Natural killer cell (primary cell): ENCODE measurements at regions not wholly inside any gene's neighbourhood (a gene's known extent, or its start where the extent isn't known, plus 50 kb on each side); places are given as distances from the start of the nearest gene placed in this dataset.
A peak's percentile ranks its signal among the peaks of the same experiment; 100 is the strongest.

Experiments
- ATAC-seq, 3 donors: fragments of 150-1000 bp in 2 of 3; fragments of 200-7000 bp in 1 of 3; cut with Tn5 transposase; 1 replicate in 1 of 3; 2 replicates in 2 of 3; pipeline ENCODE4 v1.10.0; 2021; ENCODE audit warnings: mild to moderate bottlenecking in 2 of 3, moderate library complexity in 2 of 3
- DNase-seq, 2 donors: peaks; one replicate each; pipeline versions ENCODE4 v3.0.0 to v3.0.0-alpha.2; 2013 to 2021; ENCODE audit warnings: mixed read lengths in 1 of 2
- H3K27ac ChIP-seq: one replicate; pipeline ENCODE4 v1.5.1; 2013; ENCODE audit warnings: mild to moderate bottlenecking, low read length
- H3K27me3 ChIP-seq: one replicate; pipeline ENCODE4 v1.6.1; 2013; ENCODE audit warnings: low read length; ENCODE audit not compliant: control insufficient read depth, insufficient read depth
- H3K36me3 ChIP-seq: one replicate; pipeline ENCODE4 v1.6.1; 2013; ENCODE audit warnings: low read length; ENCODE audit not compliant: control insufficient read depth, insufficient read depth
- H3K4me1 ChIP-seq: one replicate; pipeline ENCODE4 v1.6.1; 2013; ENCODE audit warnings: low read length; ENCODE audit not compliant: control insufficient read depth, insufficient read depth
- H3K4me3 ChIP-seq: one replicate; pipeline ENCODE4 v1.5.1; 2013; ENCODE audit warnings: low read length
- H3K9me3 ChIP-seq: one replicate; pipeline ENCODE4 v1.6.1; 2013; ENCODE audit warnings: low read length; ENCODE audit not compliant: control insufficient read depth, insufficient read depth
- H3K27ac Mint-ChIP-seq, 2 donors: one replicate each; pipeline ENCODE4 v1.8.0; 2022; ENCODE audit warnings: mild to moderate bottlenecking in 2 of 2, mixed read lengths in 2 of 2, moderate library complexity in 1 of 2
- H3K27me3 Mint-ChIP-seq, 2 donors: one replicate each; pipeline ENCODE4 v1.8.0; 2022; ENCODE audit warnings: low read depth in 2 of 2, mixed read lengths in 2 of 2
- H3K36me3 Mint-ChIP-seq: one replicate; pipeline ENCODE4 v1.8.0; 2022; ENCODE audit warnings: mixed read lengths
- H3K4me1 Mint-ChIP-seq, 2 donors: one replicate each; pipeline ENCODE4 v1.8.0; 2022; ENCODE audit warnings: mixed read lengths in 2 of 2
- H3K4me3 Mint-ChIP-seq: one replicate; pipeline ENCODE4 v1.8.0; 2022; ENCODE audit warnings: mild to moderate bottlenecking, moderate library complexity, mixed read lengths
- H3K9me3 Mint-ChIP-seq, 2 donors: one replicate each; pipeline ENCODE4 v1.8.0; 2022; ENCODE audit warnings: mixed read lengths in 2 of 2
- WGBS: methylation state at CpG from one replicate; pipeline ENCODE4 v1.1.7; 2013; ENCODE audit warnings: missing lambda C conversion rate; ENCODE audit not compliant: insufficient coverage; 5-methylcytosine and 5-hydroxymethylcytosine counted together
- intact Hi-C: fragments of 100-400 bp; cut with micrococcal nuclease; formaldehyde crosslinking; loops from one replicate; pipeline ENCODE4 v1.14.2; 2022
- TF ChIP-seq, protein P1 (sequence below): fragments of 200-600 bp; IDR thresholded peaks from one replicate; pipeline ENCODE4 v1.8.0; 2022; ENCODE audit warnings: antibody characterized with exemption

DNA sequence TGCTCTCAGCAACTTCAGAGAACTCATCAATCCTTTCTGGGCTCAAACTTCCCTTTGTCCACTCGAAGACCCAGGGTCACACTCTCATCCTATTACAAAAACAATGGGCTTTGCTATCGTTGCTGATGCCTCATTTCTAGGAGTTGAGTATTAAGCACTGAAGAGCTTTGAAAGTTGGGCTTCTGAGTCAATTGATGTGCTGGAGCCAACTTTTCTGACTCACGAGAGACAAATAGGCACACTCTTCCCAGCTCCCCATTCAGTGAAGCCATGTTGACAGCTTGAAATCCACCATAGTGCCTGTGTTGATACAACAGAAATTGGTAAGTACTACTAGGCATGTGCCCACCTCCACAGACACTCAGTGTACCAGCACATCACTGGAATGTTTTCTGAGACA lies 97.5 kb upstream of the PRSS58 start:
- H3K4me1 Mint-ChIP-seq, result peaks cover 19 to 23% of the 10 kb centered on the region in 2 donors
- Histone ChIP-seq H3K4me1 (peaks cover 4% of the 10 kb centered on the region), H3K27me3 (no peaks in the 10 kb centered on the region), H3K27ac (no peak overlapping the region), H3K36me3 (no peaks in the 10 kb centered on the region), H3K4me3 (no peak overlapping the region), H3K9me3 (no peaks in the 10 kb centered on the region)
- no peaks in the 10 kb centered on the region for H3K9me3 Mint-ChIP-seq
- TF ChIP-seq, protein P1, sequence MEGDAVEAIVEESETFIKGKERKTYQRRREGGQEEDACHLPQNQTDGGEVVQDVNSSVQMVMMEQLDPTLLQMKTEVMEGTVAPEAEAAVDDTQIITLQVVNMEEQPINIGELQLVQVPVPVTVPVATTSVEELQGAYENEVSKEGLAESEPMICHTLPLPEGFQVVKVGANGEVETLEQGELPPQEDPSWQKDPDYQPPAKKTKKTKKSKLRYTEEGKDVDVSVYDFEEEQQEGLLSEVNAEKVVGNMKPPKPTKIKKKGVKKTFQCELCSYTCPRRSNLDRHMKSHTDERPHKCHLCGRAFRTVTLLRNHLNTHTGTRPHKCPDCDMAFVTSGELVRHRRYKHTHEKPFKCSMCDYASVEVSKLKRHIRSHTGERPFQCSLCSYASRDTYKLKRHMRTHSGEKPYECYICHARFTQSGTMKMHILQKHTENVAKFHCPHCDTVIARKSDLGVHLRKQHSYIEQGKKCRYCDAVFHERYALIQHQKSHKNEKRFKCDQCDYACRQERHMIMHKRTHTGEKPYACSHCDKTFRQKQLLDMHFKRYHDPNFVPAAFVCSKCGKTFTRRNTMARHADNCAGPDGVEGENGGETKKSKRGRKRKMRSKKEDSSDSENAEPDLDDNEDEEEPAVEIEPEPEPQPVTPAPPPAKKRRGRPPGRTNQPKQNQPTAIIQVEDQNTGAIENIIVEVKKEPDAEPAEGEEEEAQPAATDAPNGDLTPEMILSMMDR, result no peak
- WGBS, result 90% methylated on average over 3 of the region's 3 CpGs
- H3K36me3 Mint-ChIP-seq, result no peaks in the 10 kb centered on the region
- no peak for DNase-seq
- ATAC-seq, result no peak
- H3K27me3 Mint-ChIP-seq, result no peaks in the 10 kb centered on the region
- intact Hi-C loops, result loop anchor here (5.0 kb wide), 1 partner anchor 378 kb away; no protein-coding TSS in a partner anchor
- no peak overlapping the region for H3K27ac Mint-ChIP-seq
- no peak overlapping the region for H3K4me3 Mint-ChIP-seq

DNA sequence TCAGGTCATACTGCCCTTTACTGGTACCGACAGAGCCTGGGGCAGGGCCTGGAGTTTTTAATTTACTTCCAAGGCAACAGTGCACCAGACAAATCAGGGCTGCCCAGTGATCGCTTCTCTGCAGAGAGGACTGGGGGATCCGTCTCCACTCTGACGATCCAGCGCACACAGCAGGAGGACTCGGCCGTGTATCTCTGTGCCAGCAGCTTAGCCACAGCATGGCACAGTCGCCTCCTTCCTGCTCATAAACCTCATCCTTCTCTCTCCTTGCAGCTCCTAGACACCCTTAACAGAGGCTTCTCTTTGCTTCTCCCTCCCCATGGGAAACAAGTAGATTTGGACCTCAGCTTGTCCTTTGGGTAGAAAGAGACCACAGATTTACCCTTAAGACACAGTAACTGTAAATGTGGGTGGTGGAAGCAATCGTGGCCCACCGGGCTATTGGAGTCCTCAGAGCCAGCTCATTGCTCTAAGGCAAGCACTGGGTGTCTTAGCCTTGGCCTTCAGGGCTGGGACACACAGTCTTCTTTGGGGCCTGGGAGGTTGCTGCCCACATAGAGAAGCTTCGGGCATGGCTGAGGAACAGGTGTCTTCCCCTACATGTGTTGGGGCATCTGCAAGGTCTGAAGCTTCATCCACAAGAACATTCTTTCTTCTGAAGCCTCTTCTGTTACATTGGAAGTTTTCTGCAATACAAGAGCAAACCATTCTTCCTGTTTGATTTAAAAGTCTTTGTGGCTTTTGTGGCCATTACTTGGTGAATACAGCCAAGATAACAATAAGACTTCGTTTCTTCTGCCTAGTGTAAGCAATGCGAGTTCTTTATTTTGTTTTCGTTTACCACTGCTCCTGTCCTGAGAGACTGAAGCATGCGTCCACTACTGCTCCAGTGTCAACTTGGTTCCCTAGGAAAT lies 95.5 kb upstream of the PRSS58 start:
- peak in 1 of 3 donors; percentile 33 for ATAC-seq
- peak overlapping the region; percentile 17 for H3K4me3 Mint-ChIP-seq

DNA sequence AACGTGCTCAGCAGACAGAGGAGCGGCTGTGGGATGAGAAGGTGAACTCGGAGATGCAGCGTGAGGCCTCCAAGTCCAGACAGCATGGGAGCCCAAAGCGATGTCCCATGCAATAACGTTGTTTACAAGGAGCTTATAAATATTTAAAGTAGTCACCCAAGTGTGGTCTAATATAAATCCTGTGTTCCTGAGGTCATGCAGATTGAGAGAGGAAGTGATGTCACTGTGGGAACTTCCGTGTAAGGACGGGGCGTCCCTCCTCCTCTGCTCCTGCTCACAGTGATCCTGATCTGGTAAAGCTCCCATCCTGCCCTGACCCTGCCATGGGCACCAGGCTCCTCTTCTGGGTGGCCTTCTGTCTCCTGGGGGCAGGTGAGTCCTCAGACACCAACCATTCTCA lies 94.7 kb upstream of the PRSS58 start:
- Histone ChIP-seq H3K9me3 (no peaks in the 10 kb centered on the region), H3K27ac (no peak overlapping the region), H3K36me3 (no peaks in the 10 kb centered on the region), H3K27me3 (no peaks in the 10 kb centered on the region), H3K4me1 (peaks cover 4% of the 10 kb centered on the region), H3K4me3 (no peak overlapping the region)
- Mint-ChIP-seq H3K4me1 (peaks cover 14 to 17% of the 10 kb centered on the region in 2 donors), H3K4me3 (no peak overlapping the region), H3K27me3 (peaks cover 0 to 8% of the 10 kb centered on the region in 2 donors), H3K36me3 (no peaks in the 10 kb centered on the region), H3K9me3 (no peaks in the 10 kb centered on the region), H3K27ac (no peak overlapping the region)
- 58% methylated on average over 9 of the region's 9 CpGs for WGBS
- ATAC-seq, result peak in 1 of 3 donors; percentile 35
- TF ChIP-seq, protein P1, result no peak
- DNase-seq, result peak in 1 of 2 donors; percentile 31
- intact Hi-C loops, result no loop called here

More for the DNA sequence above, 95.5 kb upstream of the PRSS58 start:
- Histone ChIP-seq H3K27ac (no peak overlapping the region), H3K9me3 (no peaks in the 10 kb centered on the region), H3K4me3 (no peak overlapping the region), H3K36me3 (no peaks in the 10 kb centered on the region), H3K27me3 (no peaks in the 10 kb centered on the region), H3K4me1 (peaks cover 4% of the 10 kb centered on the region)
- TF ChIP-seq, protein P1, result no peak
- peaks cover 0 to 3% of the 10 kb centered on the region in 2 donors for H3K27me3 Mint-ChIP-seq
- WGBS, result 46% methylated on average over 15 of the region's 15 CpGs
- peak in 1 of 2 donors; percentile 24 for DNase-seq
- no peaks in the 10 kb centered on the region for H3K9me3 Mint-ChIP-seq
- no peak overlapping the region for H3K27ac Mint-ChIP-seq
- H3K36me3 Mint-ChIP-seq, result no peaks in the 10 kb centered on the region
- H3K4me1 Mint-ChIP-seq, result peaks cover 19 to 23% of the 10 kb centered on the region in 2 donors
- intact Hi-C loops, result no loop called here
